HG02759 (cell line): ENCODE measurements at regions not wholly inside any gene's neighbourhood (a gene's known extent, or its start where the extent isn't known, plus 50 kb on each side); places are given as distances from the start of the nearest gene placed in this dataset.
"Not testable (repeated sequence)": the region's sequence is repeated elsewhere in the genome, so short reads cannot be mapped to it uniquely, and the experiment has no call there.

Source experiments
- ATAC-seq: cut with Tn5 transposase; IDR thresholded peaks from one replicate; pipeline ENCODE4 v1.9.1; 2021; ENCODE audit warnings: mild to moderate bottlenecking, moderate library complexity; ENCODE audit not compliant: unreplicated experiment

GRCh38 chr1:157460381-157460780 lies 91.9 kb downstream of the FCRL5 start:
- no peak for ATAC-seq

- ATAC-seq, result no peak
Observed at GRCh38 chr1:157457279-157457678, 95.0 kb downstream of the FCRL5 start.

GRCh38 chr1:157455318-157455717 lies 97.0 kb downstream of the FCRL5 start:
- ATAC-seq, result no peak

GRCh38 chr1:157450106-157450505 lies 102.2 kb downstream of the FCRL5 start:
- no peak for ATAC-seq

- no peak for ATAC-seq
Observed at GRCh38 chr1:157448636-157449035, 103.7 kb downstream of the FCRL5 start.

GRCh38 chr1:157446356-157446755 lies 106.0 kb downstream of the FCRL5 start:
- not testable (repeated sequence) for ATAC-seq

- ATAC-seq, result not testable (repeated sequence)
Observed at GRCh38 chr1:157445616-157446140, 106.6 kb downstream of the FCRL5 start.

GRCh38 chr1:157442065-157442464 lies 110.2 kb downstream of the FCRL5 start:
- ATAC-seq, result no peak

GRCh38 chr1:157439302-157439954 lies 112.9 kb downstream of the FCRL5 start:
- no peak for ATAC-seq

- no peak for ATAC-seq
Observed at GRCh38 chr1:157438613-157439012, 113.7 kb downstream of the FCRL5 start.

- no peak for ATAC-seq
Observed at GRCh38 chr1:157438146-157438545, 114.2 kb downstream of the FCRL5 start.

GRCh38 chr1:157437296-157437695 lies 115.0 kb downstream of the FCRL5 start:
- ATAC-seq, result no peak

- ATAC-seq, result no peak
Observed at GRCh38 chr1:157431751-157432150, 120.6 kb downstream of the FCRL5 start.

GRCh38 chr1:157429601-157430240 lies 122.6 kb downstream of the FCRL5 start:
- no peak for ATAC-seq

- ATAC-seq, result not testable (repeated sequence)
Observed at GRCh38 chr1:157423764-157424163, 128.6 kb downstream of the FCRL5 start.

- ATAC-seq, result no peak
Observed at GRCh38 chr1:157419845-157420542, 132.3 kb downstream of the FCRL5 start.

GRCh38 chr1:157418659-157419058 lies 133.7 kb downstream of the FCRL5 start:
- ATAC-seq, result no peak

- no peak for ATAC-seq
Observed at GRCh38 chr1:157418231-157418630, 134.1 kb downstream of the FCRL5 start.

- ATAC-seq, result no peak
Observed at GRCh38 chr1:157415661-157416060, 136.7 kb downstream of the FCRL5 start.

GRCh38 chr1:157412308-157412707 lies 140.0 kb downstream of the FCRL5 start:
- no peak for ATAC-seq

- ATAC-seq, result no peak
Observed at GRCh38 chr1:157411769-157412168, 140.5 kb downstream of the FCRL5 start.

- no peak for ATAC-seq
Observed at GRCh38 chr1:157411064-157411463, 141.3 kb downstream of the FCRL5 start.
